Mesothelial cell of epicardium (in vitro differentiated cells): ENCODE measurements at regions not wholly inside any gene's neighbourhood (a gene's known extent, or its start where the extent isn't known, plus 50 kb on each side); places are given as distances from the start of the nearest gene placed in this dataset.

Source experiments
- DNase-seq, 2 experiments: peaks; one replicate each; pipeline ENCODE4 v3.0.0; 2021; ENCODE audit warnings: low spot score in 2 of 2; ENCODE audit not compliant: unreplicated experiment in 2 of 2
- H3K27ac Mint-ChIP-seq: 2 replicates; pipeline ENCODE4 v1.8.0; 2021; ENCODE audit warnings: mixed read lengths
- H3K27me3 Mint-ChIP-seq: 2 replicates; pipeline ENCODE4 v1.8.0; 2021; ENCODE audit warnings: low read depth, mixed read lengths
- H3K36me3 Mint-ChIP-seq: 2 replicates; pipeline ENCODE4 v1.8.0; 2021; ENCODE audit warnings: mixed read lengths
- H3K4me1 Mint-ChIP-seq: 2 replicates; pipeline ENCODE4 v1.8.0; 2021; ENCODE audit warnings: mixed read lengths
- H3K4me3 Mint-ChIP-seq: 2 replicates; pipeline ENCODE4 v1.8.0; 2021; ENCODE audit warnings: mild to moderate bottlenecking, moderate library complexity, mixed read lengths
- H3K9me3 Mint-ChIP-seq: 2 replicates; pipeline ENCODE4 v1.8.0; 2021; ENCODE audit warnings: mixed read lengths
- CTCF ChIP-seq: fragments of 200-600 bp; sonication (generic); IDR thresholded peaks from one replicate; pipeline ENCODE4 v1.5.0; 2021; ENCODE audit warnings: antibody characterized with exemption; ENCODE audit not compliant: unreplicated experiment

GRCh38 chr19:13712767-13713201 lies 51.5 kb upstream of the MRI1 start:
- H3K4me1 Mint-ChIP-seq = no peaks in the 10 kb centered on the region
- no peak overlapping the region for H3K4me3 Mint-ChIP-seq
- H3K27ac Mint-ChIP-seq = no peak overlapping the region
- no peak for TF ChIP-seq CTCF
- peaks cover 18% of the 10 kb centered on the region for H3K27me3 Mint-ChIP-seq
- peaks cover 6% of the 10 kb centered on the region for H3K9me3 Mint-ChIP-seq
- no peaks in the 10 kb centered on the region for H3K36me3 Mint-ChIP-seq
- DNase-seq = no peak

- no peak for TF ChIP-seq CTCF
- H3K27ac Mint-ChIP-seq = no peak overlapping the region
- H3K27me3 Mint-ChIP-seq = peaks cover 5% of the 10 kb centered on the region
- H3K36me3 Mint-ChIP-seq = no peaks in the 10 kb centered on the region
- no peaks in the 10 kb centered on the region for H3K4me1 Mint-ChIP-seq
- H3K9me3 Mint-ChIP-seq = peaks cover 7% of the 10 kb centered on the region
- H3K4me3 Mint-ChIP-seq = no peak overlapping the region
- DNase-seq = no peak
These were observed 56.4 kb upstream of the MRI1 start for GRCh38 chr19:13707915-13708314.

- peaks cover 5% of the 10 kb centered on the region for H3K27me3 Mint-ChIP-seq
- H3K27ac Mint-ChIP-seq = no peak overlapping the region
- no peaks in the 10 kb centered on the region for H3K36me3 Mint-ChIP-seq
- no peak overlapping the region for H3K4me3 Mint-ChIP-seq
- no peak for TF ChIP-seq CTCF
- H3K9me3 Mint-ChIP-seq = peaks cover 7% of the 10 kb centered on the region
- DNase-seq = no peak
- no peaks in the 10 kb centered on the region for H3K4me1 Mint-ChIP-seq
These were observed 58.3 kb upstream of the MRI1 start for GRCh38 chr19:13705928-13706447.

- H3K27ac Mint-ChIP-seq = no peak overlapping the region
- no peaks in the 10 kb centered on the region for H3K36me3 Mint-ChIP-seq
- no peak for DNase-seq
- H3K4me1 Mint-ChIP-seq = no peaks in the 10 kb centered on the region
- no peak overlapping the region for H3K4me3 Mint-ChIP-seq
- peaks cover 6% of the 10 kb centered on the region for H3K27me3 Mint-ChIP-seq
- no peak for TF ChIP-seq CTCF
- H3K9me3 Mint-ChIP-seq = peaks cover 7% of the 10 kb centered on the region
These were observed 59.1 kb upstream of the MRI1 start for GRCh38 chr19:13705201-13705600.

- no peak overlapping the region for H3K27ac Mint-ChIP-seq
- peaks cover 7% of the 10 kb centered on the region for H3K9me3 Mint-ChIP-seq
- peaks cover 6% of the 10 kb centered on the region for H3K27me3 Mint-ChIP-seq
- H3K36me3 Mint-ChIP-seq = no peaks in the 10 kb centered on the region
- no peak for TF ChIP-seq CTCF
- no peak for DNase-seq
- no peaks in the 10 kb centered on the region for H3K4me1 Mint-ChIP-seq
- H3K4me3 Mint-ChIP-seq = no peak overlapping the region
These were observed 62.7 kb upstream of the MRI1 start for GRCh38 chr19:13701624-13702023.

- DNase-seq = no peak
- Mint-ChIP-seq H3K36me3 (no peaks in the 10 kb centered on the region), H3K27ac (no peak overlapping the region), H3K27me3 (peaks cover 6% of the 10 kb centered on the region), H3K4me3 (no peak overlapping the region), H3K4me1 (no peaks in the 10 kb centered on the region), H3K9me3 (peaks cover 3% of the 10 kb centered on the region)
- no peak for TF ChIP-seq CTCF
These were observed 63.7 kb upstream of the MRI1 start for GRCh38 chr19:13700621-13701020.
